Islet precursor cell (in vitro differentiated cells): ENCODE measurements at regions not wholly inside any gene's neighbourhood (a gene's known extent, or its start where the extent isn't known, plus 50 kb on each side); places are given as distances from the start of the nearest gene placed in this dataset.
"Not testable (repeated sequence)": the region's sequence is repeated elsewhere in the genome, so short reads cannot be mapped to it uniquely, and the experiment has no call there.

Experiments used
- DNase-seq: peaks from one replicate; pipeline ENCODE4 v3.0.0-alpha.2; 2018

GRCh38 chr12:74293689-74294131 lies 243.9 kb upstream of the ATXN7L3B start:
- peak; percentile 62 for DNase-seq

- DNase-seq, result peak; percentile 59
These were observed 220.5 kb upstream of the ATXN7L3B start for GRCh38 chr12:74317078-74317601.

- DNase-seq, result no peak
These were observed 219.9 kb upstream of the ATXN7L3B start for GRCh38 chr12:74317741-74318140.

- no peak for DNase-seq
These were observed 217.7 kb upstream of the ATXN7L3B start for GRCh38 chr12:74319886-74320285.

GRCh38 chr12:74321381-74321780 lies 216.3 kb upstream of the ATXN7L3B start:
- no peak for DNase-seq

- DNase-seq, result no peak
These were observed 214.8 kb upstream of the ATXN7L3B start for GRCh38 chr12:74322792-74323191.

- DNase-seq, result peak; percentile 58
These were observed 209.0 kb upstream of the ATXN7L3B start for GRCh38 chr12:74328623-74329022.

- no peak for DNase-seq
These were observed 202.9 kb upstream of the ATXN7L3B start for GRCh38 chr12:74334780-74335179.

GRCh38 chr12:74337951-74338350 lies 199.7 kb upstream of the ATXN7L3B start:
- DNase-seq, result no peak

GRCh38 chr12:74339211-74339610 lies 198.4 kb upstream of the ATXN7L3B start:
- DNase-seq, result no peak

GRCh38 chr12:74349925-74350324 lies 187.7 kb upstream of the ATXN7L3B start:
- DNase-seq, result no peak

- peak; percentile 63 for DNase-seq
These were observed 172.3 kb upstream of the ATXN7L3B start for GRCh38 chr12:74365178-74365964.

- no peak for DNase-seq
These were observed 166.9 kb upstream of the ATXN7L3B start for GRCh38 chr12:74370608-74371216.

GRCh38 chr12:74379114-74379513 lies 158.5 kb upstream of the ATXN7L3B start:
- DNase-seq, result no peak

- no peak for DNase-seq
These were observed 155.7 kb upstream of the ATXN7L3B start for GRCh38 chr12:74381958-74382357.

GRCh38 chr12:74382983-74383382 lies 154.7 kb upstream of the ATXN7L3B start:
- DNase-seq, result no peak

GRCh38 chr12:74391283-74391682 lies 146.4 kb upstream of the ATXN7L3B start:
- DNase-seq, result no peak

GRCh38 chr12:74393272-74393671 lies 144.4 kb upstream of the ATXN7L3B start:
- DNase-seq, result no peak

- DNase-seq, result no peak
These were observed 143.0 kb upstream of the ATXN7L3B start for GRCh38 chr12:74394647-74395046.

- DNase-seq, result no peak
These were observed 136.6 kb upstream of the ATXN7L3B start for GRCh38 chr12:74401035-74401434.

- no peak for DNase-seq
These were observed 135.7 kb upstream of the ATXN7L3B start for GRCh38 chr12:74401966-74402365.

GRCh38 chr12:74403221-74403470 lies 134.5 kb upstream of the ATXN7L3B start:
- DNase-seq, result not testable (repeated sequence)

- no peak for DNase-seq
These were observed 129.0 kb upstream of the ATXN7L3B start for GRCh38 chr12:74408601-74409166.

GRCh38 chr12:74412606-74413230 lies 124.9 kb upstream of the ATXN7L3B start:
- DNase-seq, result no peak
